Tongue (tissue), 1 donor: ENCODE measurements at regions not wholly inside any gene's neighbourhood (a gene's known extent, or its start where the extent isn't known, plus 50 kb on each side); places are given as distances from the start of the nearest gene placed in this dataset.
A peak's percentile ranks its signal among the peaks of the same experiment; 100 is the strongest.
"Not testable (repeated sequence)": the region's sequence is repeated elsewhere in the genome, so short reads cannot be mapped to it uniquely, and the experiment has no call there.

Experiments
- DNase-seq: peaks from one replicate; pipeline ENCODE4 v3.0.0-alpha.2; 2015

DNA sequence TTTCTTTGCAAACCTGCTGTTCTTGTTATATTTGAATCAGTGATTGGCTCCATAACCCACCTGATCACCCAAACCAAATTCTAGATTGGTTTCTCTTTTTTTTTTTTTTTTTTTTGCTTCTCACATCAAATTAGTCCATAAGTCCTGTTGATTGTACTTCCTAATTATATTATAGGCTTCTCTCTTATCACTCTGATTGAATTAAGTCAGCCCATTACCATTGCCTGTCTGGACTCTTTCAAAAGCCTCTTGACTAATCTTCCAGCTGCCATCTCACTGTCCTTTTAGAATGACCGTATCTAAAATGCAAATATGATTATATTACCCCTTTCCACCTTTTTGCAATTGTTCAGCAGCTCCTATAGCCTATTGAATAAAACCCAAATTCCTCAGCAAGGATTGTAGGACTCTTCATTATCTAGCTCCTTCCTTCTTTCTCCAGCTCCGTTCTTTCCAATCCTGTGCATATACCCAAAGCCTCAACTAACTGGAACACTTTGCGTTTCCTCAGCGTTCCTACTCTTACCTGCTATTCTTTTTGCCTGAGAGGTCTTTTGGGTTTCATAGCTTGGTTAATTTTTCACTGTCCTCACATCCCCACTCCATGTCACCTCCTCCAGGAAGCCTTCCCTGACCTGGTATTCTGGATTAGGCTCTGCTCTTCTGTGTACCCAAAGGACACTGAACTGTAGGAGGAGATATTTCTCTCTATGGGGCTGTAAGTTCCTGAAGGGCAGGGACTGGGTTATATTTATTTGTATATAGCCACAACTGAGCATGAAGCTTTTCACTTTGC, 423.3 kb downstream of the TMEM135 start:
- no peak for DNase-seq

GRCh38 chr11:87460279-87460678, 422.5 kb downstream of the TMEM135 start:
- no peak for DNase-seq

- no peak for DNase-seq
Measured at GRCh38 chr11:87459351-87459750, 421.6 kb downstream of the TMEM135 start.

DNA sequence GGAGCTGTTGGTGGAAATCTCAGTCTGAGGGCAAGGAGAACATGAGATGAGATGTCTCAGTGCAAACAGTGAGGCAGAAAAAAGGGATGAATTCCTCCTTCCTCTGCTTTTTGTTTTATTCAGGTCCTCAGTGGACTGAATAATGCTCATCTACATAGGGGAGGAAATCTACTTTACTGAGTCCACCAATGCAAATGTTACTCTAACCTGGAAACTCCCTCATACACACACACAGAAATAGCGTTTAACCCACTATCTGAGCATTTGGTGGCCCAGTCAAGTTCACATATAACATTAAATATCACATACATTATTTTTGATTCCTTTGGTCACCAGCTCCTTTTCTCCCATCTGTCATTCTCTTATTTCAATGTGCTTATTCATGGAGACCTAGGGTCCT, 418.8 kb downstream of the TMEM135 start:
- no peak for DNase-seq

DNA sequence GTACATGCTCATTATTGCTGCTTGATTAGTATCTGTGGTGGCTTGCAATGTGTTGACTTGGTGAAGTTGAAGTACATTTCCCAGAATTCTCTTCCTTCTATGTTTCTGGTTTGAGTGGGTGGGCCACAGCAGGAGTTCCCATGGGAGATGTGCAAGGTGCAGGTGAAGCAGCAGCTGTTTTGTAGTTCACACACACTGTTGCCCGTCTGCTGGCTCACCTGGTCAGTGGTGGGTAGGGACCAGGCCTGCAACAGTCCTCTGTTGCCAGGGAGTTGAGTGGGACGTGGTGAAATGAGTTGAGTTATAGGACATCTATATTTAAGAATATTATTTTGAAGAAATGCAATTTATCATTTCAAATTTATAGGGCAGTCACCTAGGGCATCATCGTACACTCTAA, 417.4 kb downstream of the TMEM135 start:
- DNase-seq = no peak

GRCh38 chr11:87454241-87454640, 416.5 kb downstream of the TMEM135 start:
- DNase-seq = peak; percentile 50

- no peak for DNase-seq
Measured at GRCh38 chr11:87453531-87454089, 415.9 kb downstream of the TMEM135 start.

GRCh38 chr11:87452025-87452424, 414.3 kb downstream of the TMEM135 start:
- not testable (repeated sequence) for DNase-seq

DNA sequence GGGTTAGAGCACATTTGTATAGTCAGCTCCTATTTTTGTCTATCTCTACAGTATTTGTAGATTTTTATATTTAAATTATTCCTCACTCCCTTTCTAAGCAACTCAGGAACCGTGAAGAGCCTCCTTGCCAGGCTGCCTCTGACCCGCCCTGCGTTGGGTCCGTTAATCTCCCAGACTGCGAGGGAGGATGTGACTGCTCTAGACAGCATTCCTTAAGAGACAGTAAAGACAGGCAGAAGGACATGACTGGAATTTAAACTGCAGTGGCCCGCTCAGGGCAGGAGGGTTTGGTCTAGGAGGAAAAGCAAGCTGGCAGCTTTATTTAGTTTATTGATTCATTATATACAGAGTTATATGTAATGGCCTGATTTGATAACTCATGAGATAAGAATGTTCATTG, 413.7 kb downstream of the TMEM135 start:
- no peak for DNase-seq

DNA sequence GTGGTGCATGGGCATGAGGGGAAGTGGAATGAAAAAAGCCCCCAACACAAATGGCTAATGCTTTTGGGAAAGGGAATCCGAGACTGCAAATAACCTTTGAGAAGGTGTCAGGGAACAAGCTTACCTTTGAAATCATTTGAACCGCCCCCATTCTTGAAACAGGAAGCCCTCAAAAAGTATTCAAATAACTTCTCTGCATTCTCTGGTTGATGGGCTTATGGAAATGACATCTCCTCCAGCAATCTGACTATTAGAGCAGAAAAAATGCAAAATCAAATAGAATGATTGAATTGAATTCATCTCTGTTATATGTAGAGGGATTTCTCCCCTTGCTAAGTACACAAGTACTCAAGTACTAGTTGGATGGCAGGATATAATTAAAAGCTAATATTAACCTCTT, 409.9 kb downstream of the TMEM135 start:
- no peak for DNase-seq

DNA sequence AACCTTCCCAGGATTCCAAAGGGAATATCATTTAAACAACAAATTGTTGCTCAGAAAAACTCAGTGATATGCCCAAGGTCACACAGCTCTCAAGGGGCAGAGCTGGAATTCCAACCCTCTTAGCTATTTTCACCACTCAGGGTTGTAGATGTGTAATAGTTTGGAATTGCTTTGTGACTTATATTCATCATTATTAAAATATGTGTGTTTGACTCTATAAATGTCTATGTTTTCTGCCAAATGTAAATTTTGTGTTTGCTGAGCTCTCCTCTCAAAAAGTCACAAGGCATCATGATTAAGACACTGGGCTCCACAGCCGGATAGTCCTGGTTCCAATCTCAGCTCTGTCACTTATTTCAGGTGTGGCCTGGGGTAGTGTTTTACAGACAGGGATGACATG, 407.3 kb downstream of the TMEM135 start:
- no peak for DNase-seq

- DNase-seq = no peak
Measured at GRCh38 chr11:87443707-87444106, 406.0 kb downstream of the TMEM135 start.

- DNase-seq = peak; percentile 71
Measured at GRCh38 chr11:87440076-87440770, 402.5 kb downstream of the TMEM135 start.

DNA sequence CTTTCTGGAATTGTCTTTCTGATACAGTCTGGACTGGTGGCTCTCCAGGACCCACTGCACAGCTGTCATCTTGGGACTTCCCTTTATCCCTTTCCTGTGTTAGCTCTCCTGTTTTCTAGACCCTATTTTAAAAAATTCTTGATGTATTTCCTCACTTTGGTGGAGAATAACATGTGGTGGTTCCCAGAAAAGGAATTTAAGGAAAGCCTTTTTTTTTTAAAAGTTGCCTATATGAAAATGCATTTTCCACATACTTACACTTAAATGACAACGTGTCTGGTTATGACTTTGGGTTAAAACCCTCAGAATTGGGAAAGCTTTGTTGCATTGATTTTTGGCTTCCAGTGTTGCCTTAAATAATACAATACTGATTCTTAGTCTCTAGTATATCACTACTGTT, 400.7 kb downstream of the TMEM135 start:
- no peak for DNase-seq

DNA sequence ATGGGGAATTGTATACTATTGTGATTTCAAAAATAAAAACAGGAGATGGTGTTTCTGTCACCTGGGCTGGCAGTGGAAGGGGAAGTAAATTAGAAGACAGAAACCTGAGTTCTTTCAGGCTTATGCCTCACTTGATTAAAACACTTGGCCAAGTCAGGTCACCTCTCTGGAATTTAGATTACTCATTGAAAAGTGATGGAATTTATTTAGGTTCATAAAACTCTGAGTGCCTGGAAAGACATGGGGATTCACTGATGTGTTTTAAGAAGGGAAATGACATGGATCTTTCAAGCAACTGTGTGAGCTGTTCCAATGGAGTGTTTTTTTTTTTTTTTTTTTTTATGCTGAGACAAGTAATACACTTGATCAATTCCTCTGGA, 400.1 kb downstream of the TMEM135 start:
- DNase-seq = peak; percentile 11

DNA sequence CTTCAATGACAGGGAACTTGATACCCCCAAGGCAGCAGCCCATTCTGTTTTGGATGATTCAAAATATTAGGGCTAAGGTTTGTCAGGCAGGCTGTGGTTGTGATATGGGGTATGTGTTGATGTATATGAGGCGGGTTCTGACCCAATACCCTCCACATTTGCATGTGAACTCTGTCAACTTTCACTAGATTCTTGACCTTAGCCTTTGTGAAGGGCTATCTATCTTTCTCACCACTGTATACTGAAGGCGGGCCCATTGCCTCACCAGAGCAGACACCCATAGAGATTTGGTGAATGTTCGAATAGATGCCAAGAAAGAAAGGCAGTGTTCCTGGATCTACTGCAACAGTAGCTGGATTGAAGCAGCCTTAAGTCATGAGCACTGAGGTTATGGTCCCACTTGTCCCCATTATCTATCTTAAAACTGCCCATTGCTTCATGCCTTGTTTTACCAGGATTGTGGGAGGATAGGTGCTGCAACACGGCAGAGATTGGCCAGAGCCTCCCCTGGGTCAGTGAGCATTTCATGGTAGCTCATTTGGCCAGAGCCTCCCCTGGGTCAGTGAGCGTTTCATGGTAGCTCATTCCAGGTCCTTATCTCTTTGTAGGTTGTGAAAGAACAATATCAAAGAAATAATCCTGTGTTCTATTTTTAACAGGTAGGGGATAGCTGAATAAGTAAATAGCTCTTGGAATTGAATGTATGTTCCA, 399.6 kb downstream of the TMEM135 start:
- DNase-seq = no peak

GRCh38 chr11:87432022-87432421, 394.3 kb downstream of the TMEM135 start:
- DNase-seq = peak; percentile 75

DNA sequence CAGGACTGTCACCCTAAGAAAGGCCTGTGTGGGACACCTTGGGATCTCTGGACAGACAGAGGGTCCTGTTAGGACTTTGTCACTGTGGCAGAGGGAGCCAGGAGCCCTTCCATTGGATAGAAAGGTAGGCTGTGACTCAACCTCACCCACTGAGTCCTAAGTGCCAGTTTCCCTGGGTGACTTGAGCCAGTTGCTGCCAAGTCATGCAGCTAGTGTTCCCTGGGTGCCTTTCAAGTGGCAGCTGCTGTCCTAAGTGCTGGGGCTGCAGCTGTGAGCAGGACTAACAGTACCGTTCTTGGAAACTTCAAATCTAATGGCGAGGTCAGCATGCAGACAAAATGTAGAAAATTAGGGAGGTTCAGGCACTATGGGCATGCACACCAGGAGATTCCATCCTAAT, 393.7 kb downstream of the TMEM135 start:
- peak; percentile 62 for DNase-seq

DNA sequence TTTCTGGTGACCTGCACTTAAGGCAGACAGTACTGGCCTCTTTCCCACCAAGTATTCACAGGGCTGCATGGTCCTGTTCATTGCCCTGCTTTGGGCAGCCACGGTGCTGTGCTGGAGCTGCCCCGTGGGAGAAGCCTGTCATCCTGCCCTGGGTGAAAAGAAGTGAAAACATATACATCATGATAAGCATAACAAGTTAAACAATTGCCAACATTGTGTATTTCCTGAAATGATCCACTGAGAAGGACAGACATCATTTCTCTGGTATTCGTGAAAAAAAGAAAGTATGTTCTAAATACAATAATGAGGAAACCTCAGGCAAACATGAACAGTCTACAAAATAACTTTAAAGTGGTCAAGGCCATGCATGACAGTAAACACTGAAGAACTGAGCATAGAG, 393.1 kb downstream of the TMEM135 start:
- no peak for DNase-seq

GRCh38 chr11:87429996-87430395, 392.3 kb downstream of the TMEM135 start:
- DNase-seq = peak; percentile 13

DNA sequence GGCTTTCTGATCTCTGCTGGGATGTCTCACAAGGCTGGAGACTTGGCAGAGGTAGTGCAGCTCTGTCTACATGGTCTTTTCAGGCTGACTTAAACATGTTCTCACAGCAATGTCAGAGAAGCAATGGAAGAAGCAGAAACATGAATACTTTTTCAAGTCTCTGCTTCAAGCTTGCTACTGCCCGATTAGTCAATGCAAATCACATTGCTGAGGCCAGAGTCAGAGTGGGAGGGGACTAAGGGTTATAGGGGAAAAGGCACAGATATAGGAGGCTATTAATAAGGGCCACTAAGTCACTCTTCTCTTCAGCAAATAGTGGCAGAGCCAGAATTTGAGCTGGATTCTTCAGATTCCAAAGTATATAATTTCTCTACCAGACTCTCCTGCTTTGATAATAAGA, 390.5 kb downstream of the TMEM135 start:
- no peak for DNase-seq

DNA sequence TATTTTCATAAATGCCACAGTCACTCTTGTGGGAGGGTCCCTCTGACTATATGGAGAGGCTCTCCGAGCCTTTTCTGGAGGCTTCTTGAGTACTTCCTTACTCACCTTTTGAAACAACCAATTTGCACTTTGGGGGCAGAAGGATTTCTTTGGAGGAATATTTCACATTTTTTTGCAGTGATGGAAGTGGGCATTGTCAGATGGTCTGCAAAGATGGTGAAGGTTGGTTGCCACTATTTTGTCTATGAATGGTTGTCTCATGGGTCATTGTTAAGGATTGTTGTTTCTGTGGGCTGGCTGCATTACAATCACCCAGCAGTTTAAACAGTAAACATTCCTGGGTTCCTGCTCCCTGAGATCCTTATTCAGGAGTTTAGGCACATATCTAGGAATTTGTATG, 388.2 kb downstream of the TMEM135 start:
- no peak for DNase-seq

DNA sequence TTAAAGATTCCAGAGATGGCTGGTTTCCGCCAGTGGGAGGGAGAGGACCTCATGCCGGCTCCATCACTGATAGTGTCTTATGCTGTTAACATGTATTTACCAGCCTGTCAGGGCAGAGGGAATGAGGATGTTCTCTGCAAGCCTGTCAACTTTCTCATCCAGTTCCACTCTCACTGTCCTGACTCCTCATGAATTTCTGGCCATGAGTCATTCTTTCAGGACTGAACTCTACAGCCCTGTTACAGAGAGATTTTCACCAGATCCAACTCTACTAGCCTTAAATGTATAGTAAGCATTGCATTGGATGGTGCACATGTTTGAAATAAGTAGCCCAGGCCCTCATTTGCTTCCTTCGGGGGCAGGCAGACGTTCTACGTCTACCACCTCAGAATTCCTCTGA, 387.7 kb downstream of the TMEM135 start:
- DNase-seq = no peak
